NCI-H510A treated with DMSO at 0.1 percent for 48 hours (cell line): ENCODE measurements at regions not wholly inside any gene's neighbourhood (a gene's known extent, or its start where the extent isn't known, plus 50 kb on each side); places are given as distances from the start of the nearest gene placed in this dataset.

ENCODE experiments used
- DNase-seq: peaks from one replicate; lab custom pipeline; 2025; lab: John Stamatoyannopoulos, UW

DNA sequence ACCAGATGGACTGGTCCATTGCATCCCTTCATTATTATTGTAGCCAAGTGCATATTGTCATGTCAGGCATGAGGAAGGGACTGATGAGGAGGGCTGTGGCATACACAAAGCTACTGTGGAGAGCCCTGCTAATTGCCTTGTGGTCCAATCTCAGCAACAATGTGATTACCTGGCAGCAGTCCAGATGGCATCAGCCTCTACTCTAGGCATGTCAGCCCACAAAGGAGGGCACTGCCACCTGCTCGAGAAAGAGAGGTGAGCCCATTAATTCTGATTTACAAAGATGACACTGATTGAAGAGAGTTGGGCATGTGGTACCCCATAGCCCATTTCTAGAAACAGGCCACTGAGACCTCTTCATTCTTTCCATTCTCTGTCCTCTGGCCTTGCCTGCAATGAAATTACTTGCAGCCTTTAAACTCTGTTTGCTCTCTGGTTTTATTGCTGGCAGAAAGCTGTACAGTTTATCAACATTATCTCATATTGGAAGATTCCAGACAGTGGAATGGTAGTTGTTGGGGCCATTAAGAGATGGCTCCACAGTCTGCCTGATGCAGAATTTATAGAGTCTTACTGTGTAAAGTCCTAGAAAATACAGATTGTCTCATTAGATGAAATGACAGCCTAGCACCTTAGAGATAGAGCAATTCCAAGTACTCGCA, 307.7 kb downstream of the ARPP21 start:
- peak; percentile 20 for DNase-seq

DNA sequence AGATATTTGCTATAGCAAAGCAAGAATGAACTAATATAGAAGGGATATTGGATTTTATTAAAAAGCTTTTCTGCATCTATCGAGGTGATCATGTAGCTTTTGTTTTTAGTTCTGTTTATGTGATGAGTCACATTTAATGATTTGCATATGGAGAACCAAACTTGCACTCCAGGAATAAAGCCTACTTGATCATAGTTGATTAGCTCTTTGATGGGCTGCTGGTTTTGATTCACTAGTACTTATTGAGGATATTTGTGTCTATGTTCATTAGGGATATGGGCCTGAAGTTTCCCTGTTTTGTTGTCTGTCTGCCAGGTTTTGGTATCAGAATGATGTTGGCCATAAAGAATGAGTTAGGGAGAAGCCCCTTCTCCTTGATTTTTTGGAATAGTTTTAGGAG, 310.7 kb downstream of the ARPP21 start:
- no peak for DNase-seq

DNA sequence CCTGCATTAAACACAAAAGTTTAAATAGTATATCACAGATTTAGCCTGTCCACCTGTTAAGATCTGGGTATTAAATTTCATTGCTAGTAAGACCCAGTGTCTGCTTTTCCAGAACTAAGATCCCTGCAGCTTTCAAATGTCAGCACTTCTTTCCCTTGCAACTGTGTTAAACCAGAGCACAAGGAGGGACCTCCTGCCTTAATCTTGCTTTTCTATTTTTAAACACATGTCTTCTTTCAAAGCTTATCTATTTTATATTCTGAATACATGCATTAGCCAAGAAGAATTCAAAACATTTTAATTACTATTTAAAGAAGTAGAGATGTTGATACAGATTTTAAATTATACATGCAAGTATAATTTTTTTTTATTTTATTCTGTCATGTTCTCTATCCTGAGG, 315.1 kb downstream of the ARPP21 start:
- DNase-seq, result no peak

DNA sequence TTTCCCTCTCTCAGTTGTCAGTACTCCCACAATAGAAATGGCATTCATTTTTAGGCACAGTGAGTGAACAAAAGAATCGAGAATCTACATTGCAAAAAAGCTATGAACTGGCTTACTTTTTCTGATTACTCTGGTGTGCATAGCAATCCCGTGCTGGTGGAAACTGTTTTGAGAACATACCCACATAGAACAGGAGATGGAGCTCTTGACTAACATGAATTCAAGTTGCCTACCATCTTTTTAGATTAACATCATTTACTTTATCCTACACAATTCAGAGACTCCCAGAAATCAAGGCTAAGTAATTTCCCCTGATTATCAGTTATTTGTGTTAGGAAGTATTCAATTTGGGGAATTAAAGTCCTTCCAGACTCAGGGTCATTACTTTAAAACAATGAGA, 326.6 kb downstream of the ARPP21 start:
- peak; percentile 32 for DNase-seq

DNA sequence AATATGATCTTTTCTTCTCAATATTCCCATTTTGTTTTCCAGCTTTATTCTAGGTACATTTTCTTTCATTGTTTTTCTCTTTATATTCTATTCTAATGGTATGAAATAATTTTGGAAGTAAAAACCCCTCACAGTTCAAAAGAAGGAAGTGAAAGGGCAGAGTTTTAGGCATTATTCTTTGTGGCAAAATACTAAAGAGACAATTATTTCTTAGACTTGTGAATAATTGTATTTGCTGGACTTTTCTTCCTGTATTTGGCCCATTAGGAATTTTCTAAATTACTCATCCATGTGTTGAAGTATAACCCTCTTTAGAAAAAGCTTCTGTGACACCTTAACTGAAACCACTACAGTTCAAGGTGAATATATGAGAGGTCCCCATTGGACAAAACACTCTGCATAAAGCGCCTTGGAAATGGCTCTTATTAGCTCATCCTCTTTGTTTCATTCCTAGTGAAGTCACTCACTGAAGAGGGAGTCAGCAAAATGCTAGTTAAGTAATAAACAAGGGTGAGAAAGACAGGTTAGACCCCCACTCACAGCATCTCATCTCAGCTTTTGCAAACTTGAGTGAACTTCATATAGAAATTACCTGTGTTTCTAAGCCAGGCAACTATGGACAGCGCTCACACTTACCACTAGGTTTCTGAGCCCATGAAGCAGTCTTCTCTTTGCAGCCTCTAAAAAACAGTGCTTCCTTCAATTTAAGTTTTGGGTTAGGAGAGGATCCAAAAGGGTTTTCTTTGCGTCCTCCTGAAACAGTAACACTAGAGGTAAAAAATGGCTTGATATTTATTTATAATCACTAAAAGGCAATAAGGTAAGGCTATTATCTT, 327.5 kb downstream of the ARPP21 start:
- no peak for DNase-seq

DNA sequence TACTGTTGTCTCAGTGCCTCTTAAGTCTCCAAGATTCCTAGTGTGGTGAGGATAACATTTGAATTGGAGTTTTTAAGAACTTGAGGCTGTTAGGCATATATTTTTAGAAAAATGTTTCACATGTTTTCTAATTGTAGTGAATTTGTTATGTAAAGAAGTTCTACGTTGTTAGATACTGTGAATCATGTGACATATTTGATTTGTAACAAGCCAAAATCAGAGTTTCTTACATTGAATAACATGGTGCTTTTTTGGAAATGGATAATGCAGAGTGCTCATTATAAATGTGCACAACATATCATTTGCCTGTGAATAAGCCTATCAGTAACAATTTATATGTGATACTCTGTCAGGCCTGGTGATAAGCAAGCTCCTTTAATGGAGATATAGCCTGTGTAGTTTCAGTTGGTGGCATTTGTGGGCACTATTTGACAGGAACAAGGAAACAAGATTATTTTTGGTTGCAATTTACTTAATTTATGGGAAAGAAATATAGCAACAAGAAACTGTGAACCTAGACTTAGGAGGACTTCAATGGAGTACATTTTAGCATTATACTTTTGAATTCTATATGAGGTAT, 328.8 kb downstream of the ARPP21 start:
- DNase-seq, result no peak

DNA sequence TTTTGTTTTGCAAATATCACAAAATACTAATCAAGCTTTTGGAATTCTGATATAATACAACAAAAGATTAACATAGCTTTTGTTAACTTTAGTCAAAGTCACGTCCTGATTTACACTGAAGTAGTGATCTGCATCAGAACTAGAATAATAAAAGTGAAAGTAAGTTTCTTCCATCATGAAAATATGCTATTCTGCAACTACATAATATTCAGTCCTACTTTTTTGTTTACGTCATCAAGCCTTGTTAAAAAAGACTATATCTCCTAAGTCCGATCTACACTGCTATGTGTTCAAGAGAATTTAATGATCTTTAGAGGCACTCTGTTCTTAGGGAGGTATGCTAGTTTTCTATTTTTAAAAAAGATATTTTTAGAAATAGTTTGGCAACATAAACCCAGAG, 330.1 kb downstream of the ARPP21 start:
- DNase-seq, result no peak

DNA sequence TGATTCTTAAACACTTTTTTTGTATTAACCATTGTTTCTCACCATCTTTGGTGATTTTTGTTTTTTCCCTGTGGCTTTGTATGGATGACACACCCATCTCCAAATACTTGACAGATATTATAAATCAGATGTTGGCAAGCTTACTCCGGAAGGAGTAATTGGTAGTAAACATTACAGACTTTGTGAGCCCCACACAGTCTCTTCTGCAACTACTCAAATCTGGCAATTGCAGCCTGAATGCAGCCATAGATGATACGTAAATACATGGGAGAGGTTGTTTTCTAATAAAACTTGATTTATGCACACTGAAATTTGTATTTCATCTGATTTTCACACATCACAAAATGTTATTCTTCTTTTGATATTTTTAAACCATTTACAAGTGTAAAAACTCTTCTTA, 331.5 kb downstream of the ARPP21 start:
- no peak for DNase-seq

DNA sequence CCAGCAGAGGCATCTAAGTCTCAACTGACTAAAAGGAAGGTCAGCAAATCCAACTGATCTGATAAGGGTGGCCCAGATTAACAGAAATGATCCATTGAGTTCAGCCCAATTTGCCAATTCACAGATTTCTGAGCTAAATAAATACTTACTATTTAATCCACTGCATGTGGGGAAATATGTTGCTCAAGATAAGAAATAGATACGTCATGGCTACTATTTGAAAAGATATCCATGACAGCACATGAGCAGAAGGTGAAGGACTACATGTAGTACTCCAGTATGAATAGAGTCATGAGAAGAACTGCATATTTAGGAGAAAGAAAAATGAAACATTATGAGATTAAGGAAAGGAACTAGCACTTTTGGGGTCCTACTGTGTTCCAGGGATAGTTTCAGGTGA, 332.4 kb downstream of the ARPP21 start:
- DNase-seq, result no peak

DNA sequence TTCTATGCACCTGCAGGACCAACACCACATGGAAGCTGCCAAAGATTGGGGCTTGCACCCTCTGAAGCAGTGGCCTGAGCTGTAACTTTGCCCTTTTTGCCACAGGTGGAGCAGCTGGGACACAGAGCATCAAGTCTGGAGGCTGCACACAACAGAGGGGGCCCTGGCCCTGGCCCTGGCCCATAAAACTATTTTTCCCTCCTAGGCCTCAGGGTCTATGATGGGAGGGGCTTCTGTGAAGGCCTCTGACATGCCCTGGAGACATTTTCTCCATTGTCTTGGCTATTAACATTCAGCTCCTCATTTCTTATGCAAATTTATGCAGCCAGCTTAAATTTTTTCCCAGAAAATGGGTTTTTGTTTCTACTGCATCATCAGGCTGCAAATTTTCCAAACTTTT, 335.5 kb downstream of the ARPP21 start:
- DNase-seq, result no peak

DNA sequence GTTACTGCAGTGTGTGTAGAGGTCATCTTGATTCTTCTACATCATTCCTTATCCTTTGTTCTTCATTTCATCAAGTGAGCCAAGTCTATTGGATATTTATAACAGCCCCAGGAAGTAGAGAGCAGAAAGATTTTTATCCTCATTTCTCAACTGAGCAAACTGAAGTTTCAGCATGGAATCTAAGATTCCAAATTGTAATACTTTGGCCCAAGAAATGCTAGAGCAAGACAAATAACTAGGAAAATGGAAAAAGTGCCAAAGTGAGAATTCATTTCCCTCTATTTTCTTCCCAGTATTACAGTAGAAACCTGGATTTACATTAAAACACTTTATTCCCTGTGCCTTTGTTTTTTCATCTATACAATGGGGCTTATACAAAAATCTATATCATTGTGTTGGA, 346.8 kb downstream of the ARPP21 start:
- no peak for DNase-seq

DNA sequence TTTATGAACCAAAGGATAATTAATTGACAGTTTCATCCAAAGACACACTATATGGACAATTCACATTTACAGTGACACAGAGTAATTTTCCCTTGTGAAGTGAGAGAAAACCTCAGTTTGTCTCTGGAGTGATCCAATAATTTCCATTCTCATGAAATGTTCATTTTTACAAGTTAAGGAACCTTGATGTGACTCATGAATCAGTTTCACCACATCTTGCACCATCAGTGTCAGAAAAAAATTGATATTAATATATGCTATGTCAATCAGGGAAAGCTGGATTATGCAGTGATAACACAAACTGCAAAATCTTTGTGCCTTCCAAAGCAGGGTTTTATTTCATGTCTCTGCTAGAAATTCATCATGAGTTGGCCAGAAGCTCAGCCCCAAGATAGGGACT, 348.1 kb downstream of the ARPP21 start:
- DNase-seq, result no peak

DNA sequence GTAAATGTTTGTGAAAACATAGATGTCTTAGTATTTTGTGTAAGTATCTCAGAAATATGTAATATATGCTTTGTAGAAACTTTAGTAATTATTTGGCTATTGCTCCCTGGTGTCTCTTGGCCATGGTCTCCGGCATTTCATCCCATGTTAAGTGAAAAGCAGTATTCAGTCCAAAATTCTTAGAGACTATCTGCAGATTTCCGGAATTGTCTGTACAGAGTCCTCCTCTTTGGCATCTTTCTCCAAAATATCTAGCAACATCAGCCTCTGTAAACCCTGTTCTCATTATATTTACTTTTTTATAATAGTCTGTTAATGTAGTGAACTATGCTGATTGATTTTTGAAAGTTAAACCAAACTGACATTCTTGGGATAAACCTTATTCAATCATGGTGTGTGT, 352.7 kb downstream of the ARPP21 start:
- DNase-seq, result no peak

DNA sequence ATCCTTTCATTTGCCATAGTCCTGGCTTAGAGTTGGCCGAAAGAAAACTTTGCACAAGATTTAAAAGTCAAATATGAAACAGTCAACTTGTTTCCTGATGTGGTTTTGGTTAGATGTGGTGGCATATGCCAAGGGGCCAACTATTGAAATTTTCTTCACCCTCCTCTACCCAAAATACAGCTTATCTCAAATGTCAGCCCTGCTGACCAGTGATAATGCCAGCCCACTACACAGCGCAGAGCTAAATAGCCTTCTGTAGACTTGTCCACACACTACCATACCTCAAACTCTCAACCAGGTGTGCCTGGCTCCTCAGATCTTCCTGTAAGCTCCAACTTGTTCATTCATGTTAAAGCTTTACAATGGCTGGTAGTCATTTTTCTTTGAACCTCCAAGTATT, 368.5 kb upstream of the STAC start:
- DNase-seq, result no peak

DNA sequence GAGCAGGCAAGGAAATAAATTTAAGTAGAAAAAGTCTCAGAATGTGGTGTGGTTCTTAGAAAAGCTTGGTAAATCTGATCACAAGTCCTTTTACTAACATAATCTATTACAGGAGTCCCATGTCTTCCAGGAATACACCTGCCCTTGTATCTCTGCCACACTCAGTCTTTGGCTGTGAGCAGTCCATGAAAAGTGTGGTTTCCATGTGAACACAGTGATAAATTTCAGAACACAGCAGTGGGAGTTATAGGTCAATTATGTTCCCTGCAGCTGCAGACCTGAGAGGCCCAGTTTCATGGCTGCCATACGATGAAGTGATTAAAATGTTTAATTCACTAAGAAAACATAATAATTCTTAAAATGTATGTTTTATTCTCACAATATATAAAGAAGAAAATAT, 366.9 kb upstream of the STAC start:
- no peak for DNase-seq

DNA sequence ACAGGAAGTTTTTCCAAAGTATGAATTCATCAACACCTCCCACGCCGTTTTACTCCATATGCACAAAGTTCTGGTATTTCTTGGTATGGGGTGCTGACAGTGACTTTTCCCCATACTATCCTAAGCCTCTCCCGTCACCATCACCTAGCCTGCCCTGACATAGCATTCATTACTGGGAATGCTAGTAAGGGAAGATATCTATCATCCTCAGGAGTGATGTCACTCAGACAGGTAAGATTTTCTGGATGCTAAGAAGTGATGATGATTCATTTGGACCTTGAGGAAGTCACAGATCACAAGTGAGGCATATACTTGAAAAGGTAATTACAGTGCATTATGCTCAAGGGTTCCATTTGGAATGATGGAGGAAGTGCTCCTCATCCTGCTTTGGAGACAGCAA, 355.1 kb upstream of the STAC start:
- DNase-seq, result no peak

DNA sequence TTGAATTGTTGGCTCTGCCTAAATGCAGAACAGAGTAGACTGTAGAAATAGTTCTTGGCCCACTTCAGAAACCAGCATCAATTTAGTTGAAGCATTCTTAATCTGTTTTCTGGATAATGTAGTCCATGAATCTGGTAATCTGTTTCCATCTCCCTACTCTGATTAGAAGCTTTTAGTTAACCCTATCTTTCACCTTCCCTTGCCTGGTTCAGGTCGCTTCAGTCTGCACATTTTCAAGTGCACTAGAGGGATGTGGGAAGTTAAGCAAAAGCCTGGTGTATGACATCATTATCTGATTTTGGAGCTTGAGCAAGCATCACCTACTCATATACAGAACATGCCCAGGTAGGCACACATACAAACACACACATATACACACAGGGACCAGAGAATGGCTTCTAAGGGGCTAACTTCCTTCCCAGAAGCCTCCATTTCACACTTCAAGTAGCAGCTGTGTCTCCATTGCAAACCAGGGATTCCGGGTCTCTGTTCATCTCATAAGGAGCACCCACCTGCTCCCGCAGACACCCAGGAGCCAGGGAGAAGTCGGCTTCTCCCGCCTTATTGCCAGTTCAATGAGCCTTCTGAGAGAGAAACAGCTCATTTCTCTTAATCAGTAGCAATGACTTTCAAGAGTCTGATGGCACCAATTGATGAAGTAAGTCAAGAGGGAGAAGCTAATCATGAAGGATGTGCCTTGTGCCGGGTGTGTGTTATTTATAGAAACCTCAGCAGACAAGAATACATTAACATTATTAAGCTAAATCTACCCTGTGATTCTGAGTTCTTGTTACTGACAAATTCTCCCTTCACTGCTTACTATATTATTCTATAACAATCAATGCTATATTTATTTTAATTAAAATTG, 347.9 kb upstream of the STAC start:
- no peak for DNase-seq

DNA sequence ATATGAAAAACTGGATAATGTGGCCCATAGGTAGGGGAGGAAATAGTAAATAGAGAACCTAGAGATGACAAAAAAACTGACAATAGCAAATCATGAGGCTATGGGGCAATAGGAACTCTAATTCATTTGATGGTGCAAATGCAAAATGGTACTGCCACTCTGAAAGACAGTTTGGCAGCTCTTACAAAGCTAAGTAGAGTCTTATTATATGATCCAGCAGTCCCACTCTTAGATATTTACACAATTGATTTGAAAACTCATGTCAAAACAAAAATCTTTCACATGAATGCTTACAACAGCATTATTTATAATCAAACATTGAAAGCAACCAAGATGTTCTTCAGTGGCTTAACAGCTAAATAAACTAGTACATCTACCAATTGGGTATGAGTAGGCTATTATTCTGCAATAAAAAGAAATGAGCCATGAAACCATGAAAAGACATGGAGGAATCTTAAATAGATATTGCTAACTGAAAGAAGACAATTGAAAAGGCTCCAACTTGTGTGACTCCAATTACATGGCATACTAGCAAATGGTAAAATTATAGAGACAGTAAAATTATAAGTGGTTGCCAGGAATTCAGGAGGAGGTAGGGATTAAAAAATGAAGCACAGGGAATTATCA, 321.8 kb upstream of the STAC start:
- peak; percentile 51 for DNase-seq

DNA sequence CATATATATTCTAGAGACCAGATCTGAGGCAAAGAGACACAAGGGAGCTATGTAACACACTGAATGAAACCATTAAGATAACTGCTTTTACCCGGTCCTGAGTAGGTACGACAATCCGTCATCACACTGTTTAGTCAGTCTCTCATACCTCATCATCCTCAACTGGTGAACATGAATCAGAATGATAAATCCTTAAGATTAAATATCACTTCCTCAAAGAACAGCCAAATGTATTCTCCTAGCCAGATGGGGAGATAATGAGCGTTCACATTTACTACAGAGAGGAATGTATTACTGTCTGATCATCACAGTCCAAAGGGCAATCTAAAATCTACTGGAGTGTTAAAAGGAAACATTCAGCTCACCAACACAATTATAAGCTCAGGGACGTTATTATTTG, 319.4 kb upstream of the STAC start:
- DNase-seq, result no peak

DNA sequence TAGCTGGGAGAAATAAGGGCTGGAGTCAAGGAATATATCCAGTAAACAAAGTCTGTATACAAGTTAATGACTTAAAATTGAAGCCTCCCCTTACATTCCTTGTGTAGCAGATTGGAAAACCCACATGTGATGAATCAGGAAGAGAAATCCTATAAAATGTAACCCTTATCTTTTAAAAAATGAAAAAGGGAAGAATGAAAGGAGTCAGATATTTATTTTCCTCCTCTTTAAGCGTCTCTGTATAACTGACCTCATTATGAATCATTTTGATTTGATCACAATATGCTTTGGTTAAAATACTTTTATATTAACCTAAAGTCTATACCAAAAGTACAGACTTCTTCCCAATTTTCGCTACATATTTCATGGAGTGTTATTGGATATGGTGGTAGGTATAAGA, 316.3 kb upstream of the STAC start:
- DNase-seq, result no peak

DNA sequence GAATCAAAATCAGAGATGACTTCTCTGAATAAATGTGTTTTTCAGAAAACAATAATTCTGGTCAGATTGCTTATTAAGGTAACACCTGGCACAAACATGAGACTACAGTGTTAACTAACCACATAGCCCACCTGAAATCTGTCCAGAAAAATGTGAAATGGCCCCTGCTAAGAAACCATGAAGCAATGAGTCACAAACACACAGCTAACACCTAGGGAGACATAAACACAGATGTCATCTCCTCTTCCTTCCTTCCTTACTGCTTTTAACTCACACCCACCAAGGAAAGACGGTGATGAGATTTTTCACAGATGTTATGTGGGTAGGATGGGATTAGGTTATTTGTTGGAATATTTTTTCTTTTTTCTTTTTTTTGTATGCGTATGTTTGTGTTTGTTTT, 315.0 kb upstream of the STAC start:
- DNase-seq, result no peak

DNA sequence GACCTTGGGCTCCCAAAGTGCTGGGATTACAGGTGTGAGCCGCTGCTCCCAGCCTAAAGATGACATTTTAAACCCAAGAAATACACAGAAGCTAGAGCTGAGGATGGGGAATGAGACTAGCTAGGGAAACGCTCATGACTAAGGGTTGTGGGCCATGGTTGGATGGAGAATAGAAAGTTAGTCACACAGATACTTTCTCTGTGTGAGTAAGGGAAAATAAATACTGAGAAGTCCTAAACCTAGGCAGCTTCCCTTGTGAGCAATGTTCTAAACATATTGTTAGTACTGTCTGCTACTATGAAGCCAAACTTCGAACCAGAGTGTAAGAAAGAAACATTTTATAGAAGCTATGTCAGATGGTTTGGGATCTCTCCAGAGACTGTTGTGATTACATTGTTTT, 304.8 kb upstream of the STAC start:
- DNase-seq, result no peak
